Adrenal gland (tissue), 5 donors: ENCODE measurements at regions not wholly inside any gene's neighbourhood (a gene's known extent, or its start where the extent isn't known, plus 50 kb on each side); places are given as distances from the start of the nearest gene placed in this dataset.

Source experiments
- POLR2A ChIP-seq, 2 donors: fragments of 450-650 bp; IDR thresholded peaks; one replicate each; pipeline ENCODE4 v1.6.1; 2017; ENCODE audit warnings: antibody characterized with exemption in 2 of 2, mild to moderate bottlenecking in 2 of 2, moderate library complexity in 1 of 2
- TF ChIP-seq, protein P1 (sequence below), 6 experiments: fragments of 450-650 bp in 4 of 6; fragments of 200-600 bp in 2 of 6; sonication (generic) in 1 of 6; IDR thresholded peaks; 1 replicate in 5 of 6; 2 replicates in 1 of 6; pipeline versions ENCODE4 v1.5.1 to v1.8.0; 2016 to 2021; ENCODE audit warnings: antibody characterized with exemption in 6 of 6, mild to moderate bottlenecking in 2 of 6, moderate library complexity in 1 of 6
- donor health status: DM: no; HTN: no; CAD: no.

DNA sequence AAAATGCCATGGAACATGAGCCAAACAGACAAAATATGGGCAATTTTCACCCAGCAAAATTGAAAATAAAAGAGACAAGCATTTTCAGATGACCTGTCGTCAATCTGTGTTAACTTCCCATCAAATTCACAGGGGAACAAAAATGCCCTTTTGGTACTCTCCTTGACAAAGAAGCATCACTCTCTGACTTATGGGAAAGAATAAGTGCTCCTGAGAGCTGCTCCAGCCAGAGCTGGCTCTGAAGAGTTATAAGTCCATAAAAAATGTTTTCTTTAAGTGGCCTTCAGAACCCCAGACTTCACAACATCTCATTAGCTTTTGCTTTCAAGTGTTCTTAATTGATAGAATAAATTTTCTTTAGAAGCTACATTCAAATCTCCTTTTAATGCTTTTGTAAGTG lies 721.4 kb upstream of the GOT2 start:
- TF ChIP-seq, protein P1, sequence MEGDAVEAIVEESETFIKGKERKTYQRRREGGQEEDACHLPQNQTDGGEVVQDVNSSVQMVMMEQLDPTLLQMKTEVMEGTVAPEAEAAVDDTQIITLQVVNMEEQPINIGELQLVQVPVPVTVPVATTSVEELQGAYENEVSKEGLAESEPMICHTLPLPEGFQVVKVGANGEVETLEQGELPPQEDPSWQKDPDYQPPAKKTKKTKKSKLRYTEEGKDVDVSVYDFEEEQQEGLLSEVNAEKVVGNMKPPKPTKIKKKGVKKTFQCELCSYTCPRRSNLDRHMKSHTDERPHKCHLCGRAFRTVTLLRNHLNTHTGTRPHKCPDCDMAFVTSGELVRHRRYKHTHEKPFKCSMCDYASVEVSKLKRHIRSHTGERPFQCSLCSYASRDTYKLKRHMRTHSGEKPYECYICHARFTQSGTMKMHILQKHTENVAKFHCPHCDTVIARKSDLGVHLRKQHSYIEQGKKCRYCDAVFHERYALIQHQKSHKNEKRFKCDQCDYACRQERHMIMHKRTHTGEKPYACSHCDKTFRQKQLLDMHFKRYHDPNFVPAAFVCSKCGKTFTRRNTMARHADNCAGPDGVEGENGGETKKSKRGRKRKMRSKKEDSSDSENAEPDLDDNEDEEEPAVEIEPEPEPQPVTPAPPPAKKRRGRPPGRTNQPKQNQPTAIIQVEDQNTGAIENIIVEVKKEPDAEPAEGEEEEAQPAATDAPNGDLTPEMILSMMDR (IDR thresholded peaks at IDR 0.05): no peak
- TF ChIP-seq POLR2A (IDR thresholded peaks at IDR 0.05): no peak
